ENCODE measurements at regions not wholly inside any gene's neighbourhood (a gene's known extent, or its start where the extent isn't known, plus 50 kb on each side); places are given as distances from the start of the nearest gene placed in this dataset.

- TF ChIP-seq CTCF (IDR thresholded peaks at IDR 0.05) (no peak), POLR2A (IDR thresholded peaks at IDR 0.05) (no peak), EP300 (IDR thresholded peaks at IDR 0.05) (no peak)
Observed at GRCh38 chr3:72658466-72659100, 189.7 kb downstream of the SHQ1 start.

Data from gastroesophageal sphincter (tissue), 3 donors.